Activated CD4-positive, alpha-beta T cell treated with anti-CD3 and anti-CD28 coated beads, Interleukin-10, Interleukin-2, amounts not matched to agents 100 ng/mL and 50 ng/mL, durations not matched to agents 16 hours and 8 hours (primary cell): ENCODE measurements at regions not wholly inside any gene's neighbourhood (a gene's known extent, or its start where the extent isn't known, plus 50 kb on each side); places are given as distances from the start of the nearest gene placed in this dataset.
"Not testable (repeated sequence)": the region's sequence is repeated elsewhere in the genome, so short reads cannot be mapped to it uniquely, and the experiment has no call there.

Experiments
- DNase-seq: peaks from one replicate; pipeline ENCODE4 v3.0.0-alpha.2; 2020

GRCh38 chr7:32816409-32816948 is 75.1 kb downstream of the KBTBD2 start:
- DNase-seq, result not testable (repeated sequence)

- DNase-seq, result not testable (repeated sequence)
These were observed 76.8 kb downstream of the KBTBD2 start for GRCh38 chr7:32814779-32815178.

GRCh38 chr7:32809871-32810270 is 81.7 kb downstream of the KBTBD2 start:
- DNase-seq, result no peak

GRCh38 chr7:32809347-32809746 is 82.2 kb downstream of the KBTBD2 start:
- no peak for DNase-seq

- DNase-seq, result no peak
These were observed 88.0 kb downstream of the KBTBD2 start for GRCh38 chr7:32803406-32804141.

GRCh38 chr7:32802305-32802910 is 89.2 kb downstream of the KBTBD2 start:
- DNase-seq, result no peak

- not testable (repeated sequence) for DNase-seq
These were observed 98.5 kb downstream of the KBTBD2 start for GRCh38 chr7:32793053-32793452.

GRCh38 chr7:32790766-32791430 is 100.7 kb downstream of the KBTBD2 start:
- DNase-seq, result not testable (repeated sequence)

GRCh38 chr7:32789266-32789665 is 102.3 kb downstream of the KBTBD2 start:
- DNase-seq, result not testable (repeated sequence)

- not testable (repeated sequence) for DNase-seq
These were observed 103.4 kb downstream of the KBTBD2 start for GRCh38 chr7:32788174-32788573.

- DNase-seq, result not testable (repeated sequence)
These were observed 106.1 kb downstream of the KBTBD2 start for GRCh38 chr7:32785365-32785944.

GRCh38 chr7:32779895-32780294 is 111.7 kb downstream of the KBTBD2 start:
- DNase-seq, result not testable (repeated sequence)

GRCh38 chr7:32779167-32779566 is 112.4 kb downstream of the KBTBD2 start:
- DNase-seq, result no peak

- DNase-seq, result not testable (repeated sequence)
These were observed 114.4 kb downstream of the KBTBD2 start for GRCh38 chr7:32777041-32777666.

- DNase-seq, result not testable (repeated sequence)
These were observed 115.2 kb downstream of the KBTBD2 start for GRCh38 chr7:32776318-32776717.

- DNase-seq, result not testable (repeated sequence)
These were observed 115.8 kb downstream of the KBTBD2 start for GRCh38 chr7:32775809-32776208.

- DNase-seq, result no peak
These were observed 117.0 kb downstream of the KBTBD2 start for GRCh38 chr7:32774541-32774951.

- DNase-seq, result not testable (repeated sequence)
These were observed 122.6 kb downstream of the KBTBD2 start for GRCh38 chr7:32768866-32769510.

- not testable (repeated sequence) for DNase-seq
These were observed 123.2 kb downstream of the KBTBD2 start for GRCh38 chr7:32768338-32768737.

GRCh38 chr7:32765649-32766251 is 125.8 kb downstream of the KBTBD2 start:
- DNase-seq, result not testable (repeated sequence)

GRCh38 chr7:32765185-32765584 is 126.4 kb downstream of the KBTBD2 start:
- DNase-seq, result no peak

GRCh38 chr7:32762925-32763293 is 128.7 kb downstream of the KBTBD2 start:
- no peak for DNase-seq
